Ovary (tissue), 7 donors: ENCODE measurements at regions not wholly inside any gene's neighbourhood (a gene's known extent, or its start where the extent isn't known, plus 50 kb on each side); places are given as distances from the start of the nearest gene placed in this dataset.
"Not testable (repeated sequence)": the region's sequence is repeated elsewhere in the genome, so short reads cannot be mapped to it uniquely, and the experiment has no call there.

Experiments
- DNase-seq, 5 donors: peaks; one replicate each; pipeline ENCODE4 v3.0.0-alpha.2; 2019 to 2020
- H3K27ac ChIP-seq, 2 donors: fragments of 200-600 bp; one replicate each; pipeline versions ENCODE4 v1.5.1 to v1.8.0; 2019 to 2022
- H3K27me3 ChIP-seq: fragments of 200-600 bp; one replicate; pipeline ENCODE4 v1.8.0; 2022
- H3K36me3 ChIP-seq: fragments of 200-600 bp; sonication (generic); one replicate; pipeline ENCODE4 v1.5.1; 2019
- H3K4me1 ChIP-seq: one replicate; pipeline ENCODE4 v1.8.1; 2013; ENCODE audit warnings: mild to moderate bottlenecking, moderate library complexity; ENCODE audit not compliant: insufficient read depth
- H3K4me3 ChIP-seq: fragments of 200-600 bp; sonication (generic); one replicate; pipeline ENCODE4 v1.5.1; 2017
- H3K9me3 ChIP-seq, 2 donors: fragments of 200-600 bp in 1 of 2; sonication (generic) in 1 of 2; one replicate each; pipeline versions ENCODE4 v1.5.1 to v1.8.1; 2013 to 2019; ENCODE audit warnings: mild to moderate bottlenecking in 1 of 2, moderate library complexity in 1 of 2
- CTCF ChIP-seq, 3 donors: fragments of 450-650 bp in 2 of 3; fragments of 200-600 bp in 1 of 3; IDR thresholded peaks; one replicate each; pipeline versions ENCODE4 v1.5.1 to v1.8.0; 2016 to 2022; ENCODE audit warnings: antibody characterized with exemption in 3 of 3, mild to moderate bottlenecking in 1 of 3
- EP300 ChIP-seq: sonication (generic); formaldehyde crosslinking; IDR thresholded peaks from one replicate; pipeline ENCODE4 v1.6.1; 2017; ENCODE audit warnings: antibody characterized with exemption
- POLR2A ChIP-seq: fragments of 450-650 bp; IDR thresholded peaks from one replicate; pipeline ENCODE4 v1.6.1; 2017; ENCODE audit warnings: antibody characterized with exemption, mild to moderate bottlenecking, moderate library complexity
- WGBS, 3 donors: extraction: QIAGEN DNeasy Blood & Tissue Kit in 1 of 3; methylation state at CpG; one replicate each; pipeline versions ENCODE4 v1.1.5 to v1.1.7; 2013 to 2017; 5-methylcytosine and 5-hydroxymethylcytosine counted together
- intact Hi-C, 4 donors: fragments of 100-400 bp; cut with DNase I; formaldehyde crosslinking; loops; one replicate each; pipeline versions ENCODE4 v1.11.0 to v1.15.1; 2022 to 2023
- donor health status: DM: no; HTN: no; CAD: no; lungs with moderate emphysema.
- donor health status: DM: no; HTN: no; CAD: no.
- donor health status: Bipolar disorder and iron deficiency.
- donor health status: DM: no; HTN: no; CAD: no.
- donor health status: DM: yes; HTN: yes; CAD: no.

GRCh38 chr10:33010132-33011037 is 52.4 kb upstream of the ITGB1 start:
- intact Hi-C loops: loop anchor here in 2 of 4 donors (2.0 to 5.0 kb wide), 2 partner anchors 218 to 223 kb away; no protein-coding TSS in a partner anchor
- 47 to 67% (median 65%) methylated on average over 12 of the region's 12 CpGs for WGBS, 3 donors
- no peak for DNase-seq
- no peak for TF ChIP-seq POLR2A
- no peak for TF ChIP-seq EP300
- TF ChIP-seq CTCF (IDR thresholded peaks at IDR 0.05): no peak
- Histone ChIP-seq H3K27me3 (no peaks in the 10 kb centered on the region), H3K27ac (no peak overlapping the region), H3K4me1 (peaks cover 2% of the 10 kb centered on the region), H3K4me3 (no peak overlapping the region), H3K9me3 (no peaks in the 10 kb centered on the region), H3K36me3 (no peaks in the 10 kb centered on the region)

- 52 to 77% (median 63%) methylated on average over 5 of the region's 5 CpGs for WGBS, 3 donors
- intact Hi-C loops: loop anchor here (2.0 to 5.0 kb wide), 4 partner anchors 212 to 222 kb away; no protein-coding TSS in a partner anchor
- H3K4me3 ChIP-seq: no peak overlapping the region
- H3K9me3 ChIP-seq: no peaks in the 10 kb centered on the region
- no peak overlapping the region for H3K27ac ChIP-seq
- DNase-seq: no peak
- no peaks in the 10 kb centered on the region for H3K27me3 ChIP-seq
- TF ChIP-seq CTCF (IDR thresholded peaks at IDR 0.05) (no peak), POLR2A (no peak), EP300 (no peak)
- no peaks in the 10 kb centered on the region for H3K36me3 ChIP-seq
- peaks cover 2% of the 10 kb centered on the region for H3K4me1 ChIP-seq
These were observed 51.5 kb upstream of the ITGB1 start for GRCh38 chr10:33009244-33010131.

- Histone ChIP-seq H3K36me3 (no peaks in the 10 kb centered on the region), H3K9me3 (no peaks in the 10 kb centered on the region), H3K4me3 (no peak overlapping the region), H3K27me3 (no peaks in the 10 kb centered on the region), H3K4me1 (peaks cover 2% of the 10 kb centered on the region), H3K27ac (no peak overlapping the region)
- peak in 3 of 5 donors; percentile 21 to 67 (median 59) for DNase-seq
- intact Hi-C loops: loop anchor here in 3 of 4 donors (2.0 to 5.0 kb wide), 2 partner anchors 211 to 214 kb away; no protein-coding TSS in a partner anchor
- TF ChIP-seq POLR2A (no peak), CTCF (IDR thresholded peaks at IDR 0.05) (peak; percentile 87 to 96 (median 88)), EP300 (no peak)
- WGBS, 3 donors: 16 to 19% (median 18%) methylated on average over 9 of the region's 9 CpGs
These were observed 50.6 kb upstream of the ITGB1 start for GRCh38 chr10:33008499-33009243.

GRCh38 chr10:33007731-33008381 is 49.8 kb upstream of the ITGB1 start:
- intact Hi-C loops: loop anchor here in 3 of 4 donors (2.0 to 5.0 kb wide), 2 partner anchors 211 to 213 kb away; no protein-coding TSS in a partner anchor
- H3K4me3 ChIP-seq, H3K27me3 ChIP-seq, DNase-seq, H3K36me3 ChIP-seq, H3K4me1 ChIP-seq, H3K27ac ChIP-seq, H3K9me3 ChIP-seq: not testable (repeated sequence)
- 95 to 96% (median 95%) methylated on average over 9 of the region's 9 CpGs for WGBS, 3 donors
